WTC11 (cell line): ENCODE measurements at regions not wholly inside any gene's neighbourhood (a gene's known extent, or its start where the extent isn't known, plus 50 kb on each side); places are given as distances from the start of the nearest gene placed in this dataset.
"Not testable (repeated sequence)": the region's sequence is repeated elsewhere in the genome, so short reads cannot be mapped to it uniquely, and the experiment has no call there.

Source experiments
- CREB1 ChIP-seq: sonication (generic); formaldehyde crosslinking; IDR thresholded peaks from 2 replicates; pipeline ENCODE4 v1.8.0; 2023; ENCODE audit warnings: mild to moderate bottlenecking, missing genetic modification reagents
- CTCF ChIP-seq: fragments of 200-600 bp; IDR thresholded peaks from 2 replicates; pipeline ENCODE4 v1.8.0; 2022; ENCODE audit warnings: antibody characterized with exemption
- ETV6 ChIP-seq: sonication (generic); formaldehyde crosslinking; IDR thresholded peaks from 2 replicates; pipeline ENCODE4 v1.8.1; 2022; ENCODE audit warnings: mild to moderate bottlenecking, missing genetic modification reagents
- NFYB ChIP-seq: sonication (generic); formaldehyde crosslinking; conservative IDR thresholded peaks from 2 replicates; pipeline ENCODE4 v1.8.0; 2022; ENCODE audit warnings: low read depth, missing genetic modification reagents
- NR1H2 ChIP-seq: sonication (generic); formaldehyde crosslinking; IDR thresholded peaks from 2 replicates; pipeline ENCODE4 v1.9.0; 2021; ENCODE audit warnings: mild to moderate bottlenecking, moderate library complexity, missing genetic modification reagents
- TCF7 ChIP-seq: sonication (generic); formaldehyde crosslinking; IDR thresholded peaks from 2 replicates; pipeline ENCODE4 v1.8.0; 2022; ENCODE audit warnings: mild to moderate bottlenecking, low read depth, missing genetic modification reagents, moderate library complexity
- ZBTB21 ChIP-seq: sonication (generic); formaldehyde crosslinking; IDR thresholded peaks from 2 replicates; pipeline ENCODE4 v1.8.1; 2023; ENCODE audit warnings: mild to moderate bottlenecking, missing genetic modification reagents, borderline replicate concordance
- ZNF121 ChIP-seq: sonication (generic); formaldehyde crosslinking; IDR thresholded peaks from 2 replicates; pipeline ENCODE4 v1.8.0; 2023; ENCODE audit warnings: missing genetic modification reagents
- ZSCAN18 ChIP-seq: fragments of 250-450 bp; sonication (Bioruptor Pico); IDR thresholded peaks from 2 replicates; pipeline ENCODE4 v2.1.2; 2022; ENCODE audit warnings: mild to moderate bottlenecking, moderate library complexity

GRCh38 chr9:67461796-67462757, 396.7 kb upstream of the ANKRD20A1 start:
- TF ChIP-seq CREB1 (CRISPR knock-in tag); TCF7 (CRISPR knock-in tag); CTCF; NR1H2; NFYB (CRISPR knock-in tag); ZNF121; ETV6 (CRISPR knock-in tag); ZBTB21 (CRISPR knock-in tag); ZSCAN18 (CRISPR knock-in tag): not testable (repeated sequence)
